OCI-LY7 (cell line): ENCODE measurements at regions not wholly inside any gene's neighbourhood (a gene's known extent, or its start where the extent isn't known, plus 50 kb on each side); places are given as distances from the start of the nearest gene placed in this dataset.

Experiments
- CTCF ChIP-seq: fragments of 200-600 bp; sonication (generic); conservative IDR thresholded peaks from 2 replicates; pipeline ENCODE4 v1.5.1; 2014; ENCODE audit warnings: mild to moderate bottlenecking, antibody characterized with exemption, low read length, moderate library complexity, mixed read lengths
- EZH2phosphoT487 ChIP-seq: fragments of 200-600 bp; sonication (generic); IDR thresholded peaks from 2 replicates; pipeline ENCODE4 v1.6.1; 2018; ENCODE audit warnings: low read depth, borderline replicate concordance, mild to moderate bottlenecking, mixed run types, antibody characterized with exemption, low read length, moderate library complexity, mixed read lengths

DNA sequence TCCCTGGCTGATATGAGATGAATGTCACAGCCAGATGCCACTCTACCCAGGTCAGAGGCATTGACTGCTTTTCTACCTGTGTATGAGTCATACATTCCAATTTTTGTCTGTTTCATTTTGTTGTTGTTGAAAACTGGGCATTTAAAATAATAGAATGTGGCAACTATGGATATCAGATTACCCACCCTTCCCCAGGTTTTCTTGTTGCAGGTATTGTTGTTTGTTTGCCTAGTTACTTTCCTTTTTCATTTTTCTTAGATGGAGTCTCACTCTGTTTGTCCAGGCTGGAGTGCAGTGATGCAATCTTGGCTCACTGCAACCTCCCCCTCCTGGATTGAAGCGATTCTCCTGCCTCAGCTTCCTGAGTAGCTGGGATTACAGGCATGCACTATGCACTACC is 70.2 kb downstream of the LRRC30 start:
- TF ChIP-seq EZH2phosphoT487 (no peak), CTCF (no peak)
